Anterior cingulate cortex (tissue), 58 donors: ENCODE measurements at regions not wholly inside any gene's neighbourhood (a gene's known extent, or its start where the extent isn't known, plus 50 kb on each side); places are given as distances from the start of the nearest gene placed in this dataset.

Experiments
- DNase-seq, 58 donors: peaks; one replicate each; lab custom pipeline; 2025; lab: John Stamatoyannopoulos, UW

- DNase-seq, result no peak
Observed at GRCh38 chr4:24076811-24077210, 187.0 kb upstream of the PPARGC1A start.

- no peak for DNase-seq
Observed at GRCh38 chr4:24073948-24074347, 184.1 kb upstream of the PPARGC1A start.

GRCh38 chr4:24071612-24072372, 181.9 kb upstream of the PPARGC1A start:
- DNase-seq, result no peak

GRCh38 chr4:24070117-24070516, 180.3 kb upstream of the PPARGC1A start:
- no peak for DNase-seq

GRCh38 chr4:24067367-24068193, 177.7 kb upstream of the PPARGC1A start:
- DNase-seq, result peak in 18 of 58 donors; percentile 4 to 31 (median 16)

- no peak for DNase-seq
Observed at GRCh38 chr4:24065974-24066373, 176.1 kb upstream of the PPARGC1A start.

- no peak for DNase-seq
Observed at GRCh38 chr4:24063731-24064130, 173.9 kb upstream of the PPARGC1A start.

- DNase-seq, result no peak
Observed at GRCh38 chr4:24060932-24061331, 171.1 kb upstream of the PPARGC1A start.

GRCh38 chr4:24059839-24060238, 170.0 kb upstream of the PPARGC1A start:
- DNase-seq, result no peak

- DNase-seq, result no peak
Observed at GRCh38 chr4:24057915-24058559, 168.2 kb upstream of the PPARGC1A start.

GRCh38 chr4:24056289-24056688, 166.4 kb upstream of the PPARGC1A start:
- DNase-seq, result peak in 1 of 58 donors; percentile 20

- no peak for DNase-seq
Observed at GRCh38 chr4:24055623-24056022, 165.8 kb upstream of the PPARGC1A start.

- DNase-seq, result no peak
Observed at GRCh38 chr4:24054910-24055309, 165.1 kb upstream of the PPARGC1A start.

GRCh38 chr4:24053934-24054333, 164.1 kb upstream of the PPARGC1A start:
- DNase-seq, result no peak

- no peak for DNase-seq
Observed at GRCh38 chr4:24044610-24045589, 155.1 kb upstream of the PPARGC1A start.

- DNase-seq, result no peak
Observed at GRCh38 chr4:24042094-24042493, 152.2 kb upstream of the PPARGC1A start.

GRCh38 chr4:24040811-24041210, 151.0 kb upstream of the PPARGC1A start:
- DNase-seq, result no peak

- DNase-seq, result no peak
Observed at GRCh38 chr4:24033626-24034025, 143.8 kb upstream of the PPARGC1A start.

- no peak for DNase-seq
Observed at GRCh38 chr4:24032371-24032989, 142.6 kb upstream of the PPARGC1A start.

- DNase-seq, result no peak
Observed at GRCh38 chr4:24026596-24026995, 136.7 kb upstream of the PPARGC1A start.
